ENCODE measurements at regions not wholly inside any gene's neighbourhood (a gene's known extent, or its start where the extent isn't known, plus 50 kb on each side); places are given as distances from the start of the nearest gene placed in this dataset.

- no peak for DNase-seq (ENCODE audit: low read depth, low spot score)
- no peaks in the 10 kb centered on the region for H3K4me1 ChIP-seq (ENCODE audit: control insufficient read depth, extremely low read depth, insufficient read depth, low read length)
- no peak for FAIRE-seq
- H3K36me3 ChIP-seq (ENCODE audit: control insufficient read depth in 2 of 2, extremely low read depth in 1 of 2, insufficient read depth in 2 of 2, low read length in 2 of 2): no peaks in the 10 kb centered on the region
- no peak overlapping the region for H3K27ac ChIP-seq (ENCODE audit: control insufficient read depth, insufficient read depth, low read length)
- H3K9me1 ChIP-seq (ENCODE audit: control insufficient read depth, extremely low read depth, insufficient read depth, low read length): no peaks in the 10 kb centered on the region
- no peak overlapping the region for H2AFZ ChIP-seq (ENCODE audit: control insufficient read depth, low read length)
- H3K4me3 ChIP-seq (ENCODE audit: control insufficient read depth in 2 of 3, extremely low read depth in 1 of 3, insufficient read depth in 2 of 3, low read depth in 1 of 3, low read length in 3 of 3): no peak overlapping the region
- H4K20me1 ChIP-seq (ENCODE audit: control insufficient read depth, extremely low read depth, insufficient read depth, low read length): no peaks in the 10 kb centered on the region
- no peak overlapping the region for H3K4me2 ChIP-seq (ENCODE audit: control insufficient read depth, extremely low read depth, insufficient read depth, low read depth, low read length)
- dilution Hi-C loops (cut with MboI; ENCODE audit: extremely low pct_ligation_motif_present, low sequenced_read_pairs): no loop called here
- no peaks in the 10 kb centered on the region for H3K9me3 ChIP-seq (ENCODE audit: control insufficient read depth, low read depth, low read length)
- no peaks in the 10 kb centered on the region for H3K79me2 ChIP-seq (ENCODE audit: control insufficient read depth, insufficient read depth, low read length)
- TF ChIP-seq EZH2 (IDR thresholded peaks at IDR 0.05; ENCODE audit: low read length) (no peak), CTCF (optimal IDR thresholded peaks at IDR 0.05 in 1 of 3, IDR thresholded peaks at IDR 0.05 in 1 of 3, conservative IDR thresholded peaks at IDR 0.05 in 1 of 3; ENCODE audit: extremely low read depth in 1 of 3, insufficient read depth in 2 of 3, low read length in 3 of 3) (no peak)
- no peaks in the 10 kb centered on the region for H3K27me3 ChIP-seq (ENCODE audit: control insufficient read depth, extremely low read depth, insufficient read depth, low read length)
- H3K9ac ChIP-seq (ENCODE audit: control insufficient read depth, extremely low read depth, insufficient read depth, low read length): no peak overlapping the region
Measured at GRCh38 chr13:86655561-86655960, 856.3 kb upstream of the SLITRK6 start.

GRCh38 chr13:86660090-86660489 lies 860.9 kb upstream of the SLITRK6 start:
- Histone ChIP-seq H3K4me2 (ENCODE audit: control insufficient read depth, extremely low read depth, insufficient read depth, low read depth, low read length) (no peak overlapping the region), H2AFZ (ENCODE audit: control insufficient read depth, low read length) (no peak overlapping the region), H3K9me3 (ENCODE audit: control insufficient read depth, low read depth, low read length) (no peaks in the 10 kb centered on the region), H3K27ac (ENCODE audit: control insufficient read depth, insufficient read depth, low read length) (no peak overlapping the region), H3K9ac (ENCODE audit: control insufficient read depth, extremely low read depth, insufficient read depth, low read length) (no peak overlapping the region), H3K4me1 (ENCODE audit: control insufficient read depth, extremely low read depth, insufficient read depth, low read length) (no peaks in the 10 kb centered on the region), H3K79me2 (ENCODE audit: control insufficient read depth, insufficient read depth, low read length) (no peaks in the 10 kb centered on the region), H3K27me3 (ENCODE audit: control insufficient read depth, extremely low read depth, insufficient read depth, low read length) (no peaks in the 10 kb centered on the region), H3K4me3 (ENCODE audit: control insufficient read depth in 2 of 3, extremely low read depth in 1 of 3, insufficient read depth in 2 of 3, low read depth in 1 of 3, low read length in 3 of 3) (no peak overlapping the region), H3K36me3 (ENCODE audit: control insufficient read depth in 2 of 2, extremely low read depth in 1 of 2, insufficient read depth in 2 of 2, low read length in 2 of 2) (no peaks in the 10 kb centered on the region), H4K20me1 (ENCODE audit: control insufficient read depth, extremely low read depth, insufficient read depth, low read length) (no peaks in the 10 kb centered on the region), H3K9me1 (ENCODE audit: control insufficient read depth, extremely low read depth, insufficient read depth, low read length) (no peaks in the 10 kb centered on the region)
- dilution Hi-C loops (cut with MboI; ENCODE audit: extremely low pct_ligation_motif_present, low sequenced_read_pairs): no loop called here
- DNase-seq (ENCODE audit: low read depth, low spot score) (no peak), FAIRE-seq (no peak)
- TF ChIP-seq CTCF (optimal IDR thresholded peaks at IDR 0.05 in 1 of 3, IDR thresholded peaks at IDR 0.05 in 1 of 3, conservative IDR thresholded peaks at IDR 0.05 in 1 of 3; ENCODE audit: extremely low read depth in 1 of 3, insufficient read depth in 2 of 3, low read length in 3 of 3): no peak
- no peak for TF ChIP-seq EZH2 (IDR thresholded peaks at IDR 0.05; ENCODE audit: low read length)
